ENCODE measurements at regions not wholly inside any gene's neighbourhood (a gene's known extent, or its start where the extent isn't known, plus 50 kb on each side); places are given as distances from the start of the nearest gene placed in this dataset.

- no peaks in the 10 kb centered on the region for H4K20me1 ChIP-seq (ENCODE audit: insufficient read depth, low read depth, low read length)
- H3K27me3 ChIP-seq (ENCODE audit: low read length): no peaks in the 10 kb centered on the region
- H2AFZ ChIP-seq (ENCODE audit: low read length): peak overlapping the region; percentile 76; the same call in 1 of the 2 replicates
- no peaks in the 10 kb centered on the region for H3K36me3 ChIP-seq (ENCODE audit: insufficient read depth, low read length)
- no peaks in the 10 kb centered on the region for H3K9me2 ChIP-seq (replicated peaks; ENCODE audit: insufficient read depth, low read length)
- H3K4me2 ChIP-seq (ENCODE audit: low read depth, low read length, poor library complexity, severe bottlenecking): no peak overlapping the region
- no peaks in the 10 kb centered on the region for H3K9me3 ChIP-seq (ENCODE audit: low read length)
- no peak for DNase-seq
- H3K4me1 ChIP-seq (ENCODE audit: low read length): peaks cover 7% of the 10 kb centered on the region
- no peak overlapping the region for H3K4me3 ChIP-seq (ENCODE audit: low read length)
- no peaks in the 10 kb centered on the region for H3K79me2 ChIP-seq (ENCODE audit: low read length)
- H3K9ac ChIP-seq (ENCODE audit: low read length): no peak overlapping the region
- no peak overlapping the region for H3K27ac ChIP-seq (ENCODE audit: low read length)
Observed at GRCh38 chr15:99496302-99496629, 69.5 kb upstream of the MEF2A start.

- Histone ChIP-seq H3K9ac (ENCODE audit: low read length) (peak overlapping the region; percentile 64), H4K20me1 (ENCODE audit: insufficient read depth, low read depth, low read length) (no peaks in the 10 kb centered on the region), H3K27ac (ENCODE audit: low read length) (peak overlapping the region; percentile 98), H3K4me2 (ENCODE audit: low read depth, low read length, poor library complexity, severe bottlenecking) (peak overlapping the region; percentile 65), H3K36me3 (ENCODE audit: insufficient read depth, low read length) (no peaks in the 10 kb centered on the region), H3K9me2 (replicated peaks; ENCODE audit: insufficient read depth, low read length) (no peaks in the 10 kb centered on the region), H3K79me2 (ENCODE audit: low read length) (no peaks in the 10 kb centered on the region), H2AFZ (ENCODE audit: low read length) (peak overlapping the region; percentile 41), H3K4me1 (ENCODE audit: low read length) (peaks cover 53% of the 10 kb centered on the region), H3K27me3 (ENCODE audit: low read length) (no peaks in the 10 kb centered on the region), H3K4me3 (ENCODE audit: low read length) (peak overlapping the region; percentile 15; the same call in 1 of the 2 replicates), H3K9me3 (ENCODE audit: low read length) (no peaks in the 10 kb centered on the region)
- peak; percentile 56 for DNase-seq
Observed at GRCh38 chr15:99502182-99502581, 63.6 kb upstream of the MEF2A start.

GRCh38 chr15:99502661-99503060 is 63.1 kb upstream of the MEF2A start:
- Histone ChIP-seq H4K20me1 (ENCODE audit: insufficient read depth, low read depth, low read length) (no peaks in the 10 kb centered on the region), H3K4me1 (ENCODE audit: low read length) (peaks cover 57% of the 10 kb centered on the region), H3K79me2 (ENCODE audit: low read length) (no peaks in the 10 kb centered on the region), H3K4me2 (ENCODE audit: low read depth, low read length, poor library complexity, severe bottlenecking) (peak overlapping the region; percentile 65), H3K36me3 (ENCODE audit: insufficient read depth, low read length) (no peaks in the 10 kb centered on the region), H3K4me3 (ENCODE audit: low read length) (0 out of 2 replicates have a peak overlapping the region, but pooled peaks have one; percentile 15), H3K27ac (ENCODE audit: low read length) (peak overlapping the region; percentile 98), H3K9me2 (replicated peaks; ENCODE audit: insufficient read depth, low read length) (no peaks in the 10 kb centered on the region), H3K9me3 (ENCODE audit: low read length) (no peaks in the 10 kb centered on the region), H2AFZ (ENCODE audit: low read length) (peak overlapping the region; percentile 41), H3K27me3 (ENCODE audit: low read length) (no peaks in the 10 kb centered on the region), H3K9ac (ENCODE audit: low read length) (peak overlapping the region; percentile 64)
- DNase-seq: peak; percentile 52

- Histone ChIP-seq H3K79me2 (ENCODE audit: low read length) (no peaks in the 10 kb centered on the region), H3K4me3 (ENCODE audit: low read length) (peak overlapping the region; percentile 29; the same call in 1 of the 2 replicates), H3K27ac (ENCODE audit: low read length) (peak overlapping the region; percentile 98), H3K9me2 (replicated peaks; ENCODE audit: insufficient read depth, low read length) (no peaks in the 10 kb centered on the region), H3K4me2 (ENCODE audit: low read depth, low read length, poor library complexity, severe bottlenecking) (peak overlapping the region; percentile 65), H3K4me1 (ENCODE audit: low read length) (peaks cover 65% of the 10 kb centered on the region), H3K9me3 (ENCODE audit: low read length) (no peaks in the 10 kb centered on the region), H3K36me3 (ENCODE audit: insufficient read depth, low read length) (no peaks in the 10 kb centered on the region), H3K27me3 (ENCODE audit: low read length) (no peaks in the 10 kb centered on the region), H2AFZ (ENCODE audit: low read length) (peak overlapping the region; percentile 41), H3K9ac (ENCODE audit: low read length) (peak overlapping the region; percentile 64), H4K20me1 (ENCODE audit: insufficient read depth, low read depth, low read length) (no peaks in the 10 kb centered on the region)
- DNase-seq: peak; percentile 55
Observed at GRCh38 chr15:99503411-99503810, 62.4 kb upstream of the MEF2A start.

GRCh38 chr15:99504071-99504822 is 61.5 kb upstream of the MEF2A start:
- Histone ChIP-seq H3K27ac (ENCODE audit: low read length) (peak overlapping the region; percentile 98), H3K4me2 (ENCODE audit: low read depth, low read length, poor library complexity, severe bottlenecking) (peak overlapping the region; percentile 65), H4K20me1 (ENCODE audit: insufficient read depth, low read depth, low read length) (no peaks in the 10 kb centered on the region), H3K9ac (ENCODE audit: low read length) (peak overlapping the region; percentile 64), H3K4me3 (ENCODE audit: low read length) (peak overlapping the region; percentile 29), H3K79me2 (ENCODE audit: low read length) (no peaks in the 10 kb centered on the region), H2AFZ (ENCODE audit: low read length) (peak overlapping the region; percentile 41; the same call in 1 of the 2 replicates), H3K9me2 (replicated peaks; ENCODE audit: insufficient read depth, low read length) (no peaks in the 10 kb centered on the region), H3K9me3 (ENCODE audit: low read length) (no peaks in the 10 kb centered on the region), H3K4me1 (ENCODE audit: low read length) (peaks cover 73% of the 10 kb centered on the region), H3K36me3 (ENCODE audit: insufficient read depth, low read length) (no peaks in the 10 kb centered on the region), H3K27me3 (ENCODE audit: low read length) (no peaks in the 10 kb centered on the region)
- peak; percentile 90 for DNase-seq

- Histone ChIP-seq H3K79me2 (ENCODE audit: low read length) (no peaks in the 10 kb centered on the region), H3K9ac (ENCODE audit: low read length) (peak overlapping the region; percentile 64), H3K9me2 (replicated peaks; ENCODE audit: insufficient read depth, low read length) (no peaks in the 10 kb centered on the region), H3K4me1 (ENCODE audit: low read length) (peaks cover 81% of the 10 kb centered on the region), H3K27me3 (ENCODE audit: low read length) (no peaks in the 10 kb centered on the region), H4K20me1 (ENCODE audit: insufficient read depth, low read depth, low read length) (no peaks in the 10 kb centered on the region), H3K9me3 (ENCODE audit: low read length) (no peaks in the 10 kb centered on the region), H3K36me3 (ENCODE audit: insufficient read depth, low read length) (no peaks in the 10 kb centered on the region), H2AFZ (ENCODE audit: low read length) (peak overlapping the region; percentile 41), H3K4me2 (ENCODE audit: low read depth, low read length, poor library complexity, severe bottlenecking) (peak overlapping the region; percentile 65), H3K27ac (ENCODE audit: low read length) (peak overlapping the region; percentile 98), H3K4me3 (ENCODE audit: low read length) (peak overlapping the region; percentile 29; the same call in 1 of the 2 replicates)
- DNase-seq: peak; percentile 90
Observed at GRCh38 chr15:99504823-99505551, 60.8 kb upstream of the MEF2A start.

GRCh38 chr15:99506399-99506798 is 59.4 kb upstream of the MEF2A start:
- Histone ChIP-seq H4K20me1 (ENCODE audit: insufficient read depth, low read depth, low read length) (no peaks in the 10 kb centered on the region), H3K9me3 (ENCODE audit: low read length) (no peaks in the 10 kb centered on the region), H3K36me3 (ENCODE audit: insufficient read depth, low read length) (no peaks in the 10 kb centered on the region), H3K9me2 (replicated peaks; ENCODE audit: insufficient read depth, low read length) (no peaks in the 10 kb centered on the region), H3K27ac (ENCODE audit: low read length) (peak overlapping the region; percentile 98), H3K9ac (ENCODE audit: low read length) (no peak overlapping the region), H3K27me3 (ENCODE audit: low read length) (no peaks in the 10 kb centered on the region), H2AFZ (ENCODE audit: low read length) (no peak overlapping the region), H3K79me2 (ENCODE audit: low read length) (no peaks in the 10 kb centered on the region), H3K4me3 (ENCODE audit: low read length) (no peak overlapping the region), H3K4me2 (ENCODE audit: low read depth, low read length, poor library complexity, severe bottlenecking) (no peak overlapping the region), H3K4me1 (ENCODE audit: low read length) (peaks cover 95% of the 10 kb centered on the region)
- no peak for DNase-seq

- H3K27me3 ChIP-seq (ENCODE audit: low read length): no peaks in the 10 kb centered on the region
- DNase-seq: peak; percentile 83
- H3K36me3 ChIP-seq (ENCODE audit: insufficient read depth, low read length): no peaks in the 10 kb centered on the region
- H4K20me1 ChIP-seq (ENCODE audit: insufficient read depth, low read depth, low read length): no peaks in the 10 kb centered on the region
- peak overlapping the region; percentile 45 for H3K4me3 ChIP-seq (ENCODE audit: low read length)
- H3K9ac ChIP-seq (ENCODE audit: low read length): peak overlapping the region; percentile 70
- peak overlapping the region; percentile 77 for H2AFZ ChIP-seq (ENCODE audit: low read length)
- H3K9me2 ChIP-seq (replicated peaks; ENCODE audit: insufficient read depth, low read length): no peaks in the 10 kb centered on the region
- H3K27ac ChIP-seq (ENCODE audit: low read length): peak overlapping the region; percentile 98
- H3K4me2 ChIP-seq (ENCODE audit: low read depth, low read length, poor library complexity, severe bottlenecking): peak overlapping the region; percentile 70
- H3K9me3 ChIP-seq (ENCODE audit: low read length): no peaks in the 10 kb centered on the region
- H3K79me2 ChIP-seq (ENCODE audit: low read length): no peaks in the 10 kb centered on the region
- peaks cover 94% of the 10 kb centered on the region for H3K4me1 ChIP-seq (ENCODE audit: low read length)
Observed at GRCh38 chr15:99507016-99507503, 58.7 kb upstream of the MEF2A start.

Data from Karpas-422 (cell line).